Fibroblast of villous mesenchyme (primary cell): ENCODE measurements at regions not wholly inside any gene's neighbourhood (a gene's known extent, or its start where the extent isn't known, plus 50 kb on each side); places are given as distances from the start of the nearest gene placed in this dataset.
"Not testable (repeated sequence)": the region's sequence is repeated elsewhere in the genome, so short reads cannot be mapped to it uniquely, and the experiment has no call there.

ENCODE experiments used
- DNase-seq: peaks from one replicate; pipeline ENCODE4 v3.0.0-alpha.2; 2010; ENCODE audit warnings: low read depth
- H3K4me3 ChIP-seq: 2 replicates; pipeline ENCODE4 v1.5.1; 2011; ENCODE audit warnings: low read depth, mild to moderate bottlenecking, low read length
- TF ChIP-seq, protein P1 (sequence below): IDR thresholded peaks from 2 replicates; pipeline ENCODE4 v1.5.1; 2012; ENCODE audit warnings: low read depth, mild to moderate bottlenecking, low read length; ENCODE audit not compliant: insufficient read depth

DNA sequence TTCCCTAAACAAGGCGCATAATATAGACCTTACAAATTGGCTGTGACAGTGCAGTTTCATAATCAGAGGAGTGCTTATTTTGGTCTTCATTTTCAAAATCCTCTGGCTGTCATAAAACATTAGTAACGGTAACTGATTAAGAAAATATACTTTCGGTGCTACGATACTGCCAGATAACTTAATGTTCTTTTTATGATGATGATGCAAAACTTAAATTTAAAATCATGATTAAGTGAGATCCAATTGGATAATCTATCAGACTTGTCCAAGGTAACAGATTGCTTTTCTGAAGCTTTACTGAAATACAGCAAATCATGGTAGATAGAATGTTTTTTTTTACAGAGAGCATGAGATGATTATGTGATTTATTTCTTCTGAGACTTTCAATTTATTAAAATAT is 364.2 kb upstream of the CNTN3 start:
- no peak for DNase-seq
- no peak overlapping the region for H3K4me3 ChIP-seq
- TF ChIP-seq, protein P1, sequence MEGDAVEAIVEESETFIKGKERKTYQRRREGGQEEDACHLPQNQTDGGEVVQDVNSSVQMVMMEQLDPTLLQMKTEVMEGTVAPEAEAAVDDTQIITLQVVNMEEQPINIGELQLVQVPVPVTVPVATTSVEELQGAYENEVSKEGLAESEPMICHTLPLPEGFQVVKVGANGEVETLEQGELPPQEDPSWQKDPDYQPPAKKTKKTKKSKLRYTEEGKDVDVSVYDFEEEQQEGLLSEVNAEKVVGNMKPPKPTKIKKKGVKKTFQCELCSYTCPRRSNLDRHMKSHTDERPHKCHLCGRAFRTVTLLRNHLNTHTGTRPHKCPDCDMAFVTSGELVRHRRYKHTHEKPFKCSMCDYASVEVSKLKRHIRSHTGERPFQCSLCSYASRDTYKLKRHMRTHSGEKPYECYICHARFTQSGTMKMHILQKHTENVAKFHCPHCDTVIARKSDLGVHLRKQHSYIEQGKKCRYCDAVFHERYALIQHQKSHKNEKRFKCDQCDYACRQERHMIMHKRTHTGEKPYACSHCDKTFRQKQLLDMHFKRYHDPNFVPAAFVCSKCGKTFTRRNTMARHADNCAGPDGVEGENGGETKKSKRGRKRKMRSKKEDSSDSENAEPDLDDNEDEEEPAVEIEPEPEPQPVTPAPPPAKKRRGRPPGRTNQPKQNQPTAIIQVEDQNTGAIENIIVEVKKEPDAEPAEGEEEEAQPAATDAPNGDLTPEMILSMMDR = no peak

- not testable (repeated sequence) for DNase-seq, H3K4me3 ChIP-seq
These were observed 370.8 kb upstream of the CNTN3 start for GRCh38 chr3:74985028-74985904.

GRCh38 chr3:74988095-74988494 is 373.6 kb upstream of the CNTN3 start:
- H3K4me3 ChIP-seq = no peak overlapping the region
- DNase-seq = no peak
- TF ChIP-seq, protein P1 = no peak

DNA sequence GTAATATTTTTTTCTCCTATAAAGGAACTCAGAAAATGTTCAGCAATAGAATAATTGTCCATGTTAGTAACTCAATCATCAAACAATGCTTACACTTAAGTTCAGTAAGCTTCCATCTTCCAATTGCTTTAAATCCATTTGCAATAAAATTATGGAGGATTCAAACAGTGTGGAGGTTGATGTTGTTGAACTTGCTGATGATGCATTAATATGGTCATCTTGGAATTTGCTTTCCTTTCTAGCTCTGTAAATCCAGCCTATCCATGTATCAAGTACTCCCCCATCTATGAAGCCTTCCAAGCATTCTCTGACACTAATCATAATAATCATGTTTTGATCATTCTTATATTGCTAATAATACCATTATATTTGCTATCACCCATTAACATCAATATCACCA is 378.4 kb upstream of the CNTN3 start:
- TF ChIP-seq, protein P1 = no peak
- no peak overlapping the region for H3K4me3 ChIP-seq
- no peak for DNase-seq

DNA sequence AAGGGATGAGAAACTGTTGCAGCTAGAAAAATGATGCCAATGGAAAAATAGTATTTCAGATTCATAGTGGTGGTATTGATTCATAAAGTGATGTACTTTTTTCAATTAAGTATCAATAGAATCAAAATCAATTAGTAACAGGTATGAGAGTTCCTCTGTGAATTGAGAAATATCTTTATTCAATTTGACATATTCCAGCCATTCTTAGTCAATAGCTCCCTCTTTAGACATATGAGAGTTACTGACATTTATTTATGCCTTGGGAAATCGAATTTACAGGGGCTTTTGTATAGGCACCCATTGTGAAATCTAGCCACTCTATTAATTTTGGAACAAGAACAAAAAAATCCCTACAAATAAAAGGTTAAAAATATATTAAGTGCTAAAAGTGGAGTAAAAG is 386.9 kb upstream of the CNTN3 start:
- no peak overlapping the region for H3K4me3 ChIP-seq
- no peak for DNase-seq
- TF ChIP-seq, protein P1 = no peak

DNA sequence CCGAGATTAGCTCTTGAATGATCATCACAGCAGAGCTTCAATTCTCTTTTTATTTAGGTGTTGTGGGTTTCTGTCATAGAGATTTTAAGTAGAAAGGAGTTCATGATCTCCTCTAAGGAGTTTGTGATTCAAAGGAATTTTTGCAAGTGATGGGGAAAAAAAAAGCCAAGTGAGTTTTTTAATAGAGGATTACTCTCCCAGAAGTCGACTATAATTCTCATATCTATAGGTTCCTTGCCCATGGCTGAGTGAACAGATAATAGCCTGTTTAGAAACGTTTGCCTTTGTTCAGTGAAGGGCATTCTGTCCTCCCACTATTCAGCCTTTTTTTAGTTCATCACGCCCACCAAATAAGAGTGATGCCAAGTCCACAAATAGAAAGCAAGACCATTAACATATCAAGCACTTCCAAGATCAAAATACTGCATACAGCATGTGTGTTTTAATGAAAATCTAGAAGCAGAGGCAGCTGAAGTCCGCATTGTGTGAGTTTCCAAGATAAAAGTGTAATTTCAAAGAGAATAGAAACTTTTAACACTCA is 398.4 kb upstream of the CNTN3 start:
- H3K4me3 ChIP-seq = no peak overlapping the region
- TF ChIP-seq, protein P1 = no peak
- no peak for DNase-seq

DNA sequence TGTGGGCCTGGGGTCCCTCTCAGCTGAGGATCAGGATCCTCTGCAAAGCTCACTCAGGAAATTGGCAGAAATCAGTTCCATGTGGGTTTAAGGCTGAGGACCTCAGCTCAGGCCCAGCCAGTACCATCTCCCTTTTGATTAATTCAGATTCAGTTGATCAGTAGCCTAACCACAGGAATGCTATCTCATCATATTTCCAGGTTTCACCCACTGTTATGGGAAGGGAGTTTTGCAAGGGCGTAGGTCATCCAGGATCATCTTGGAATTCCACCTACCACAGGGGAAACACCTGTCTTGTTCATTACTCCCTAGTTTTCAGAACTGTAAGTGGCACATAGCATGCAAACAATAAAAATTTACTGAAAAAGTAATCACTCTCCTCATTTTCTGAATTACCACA is 399.5 kb upstream of the CNTN3 start:
- no peak for DNase-seq
- TF ChIP-seq, protein P1 = no peak
- no peak overlapping the region for H3K4me3 ChIP-seq
